DOHH2 (cell line): ENCODE measurements at regions not wholly inside any gene's neighbourhood (a gene's known extent, or its start where the extent isn't known, plus 50 kb on each side); places are given as distances from the start of the nearest gene placed in this dataset.

ENCODE experiments used
- H3F3A ChIP-seq: fragments of 200-600 bp; sonication (generic), shearing (Covaris generic); 2 replicates; pipeline ENCODE4 v1.6.0; 2016; ENCODE audit warnings: antibody characterized with exemption, mild to moderate bottlenecking; ENCODE audit not compliant: control insufficient read depth, insufficient read depth
- H3K27ac ChIP-seq: fragments of 200-600 bp; sonication (generic); 2 replicates; pipeline ENCODE4 v1.5.1; 2014; ENCODE audit warnings: low read depth, mild to moderate bottlenecking, low read length, moderate library complexity
- H3K27me3 ChIP-seq: fragments of 200-600 bp; sonication (generic); 2 replicates; pipeline ENCODE4 v1.6.1; 2014; ENCODE audit warnings: mild to moderate bottlenecking, low read length, mixed read lengths; ENCODE audit not compliant: control insufficient read depth
- H3K36me3 ChIP-seq: fragments of 200-600 bp; sonication (generic); 2 replicates; pipeline ENCODE4 v1.6.1; 2014; ENCODE audit warnings: mild to moderate bottlenecking, low read length, moderate library complexity, mixed read lengths; ENCODE audit not compliant: control insufficient read depth
- H3K4me1 ChIP-seq: fragments of 200-600 bp; sonication (generic); 2 replicates; pipeline ENCODE4 v1.6.1; 2014; ENCODE audit warnings: mild to moderate bottlenecking, low read length, mixed read lengths; ENCODE audit not compliant: control insufficient read depth
- H3K4me2 ChIP-seq: fragments of 200-600 bp; sonication (generic); 2 replicates; pipeline ENCODE4 v1.6.0; 2014; ENCODE audit warnings: mild to moderate bottlenecking, low read length, moderate library complexity
- H3K4me3 ChIP-seq: fragments of 200-600 bp; sonication (generic); 2 replicates; pipeline ENCODE4 v1.5.1; 2014; ENCODE audit warnings: mild to moderate bottlenecking, low read length, mixed read lengths
- H3K79me2 ChIP-seq: fragments of 200-600 bp; sonication (generic); 2 replicates; pipeline ENCODE4 v1.6.1; 2014; ENCODE audit warnings: mild to moderate bottlenecking, low read length, mixed read lengths; ENCODE audit not compliant: control insufficient read depth
- H3K9me2 ChIP-seq: fragments of 200-600 bp; sonication (generic); replicated peaks from 2 replicates; pipeline ENCODE4 v1.6.1; 2014; ENCODE audit warnings: mild to moderate bottlenecking, low read length, mixed read lengths; ENCODE audit not compliant: control insufficient read depth
- H3K9me3 ChIP-seq: fragments of 200-600 bp; sonication (generic); 2 replicates; pipeline ENCODE4 v1.6.1; 2014; ENCODE audit warnings: antibody characterized with exemption, low read length, mixed read lengths; ENCODE audit not compliant: control insufficient read depth, insufficient read depth
- H4K20me1 ChIP-seq: fragments of 200-600 bp; sonication (generic); 2 replicates; pipeline ENCODE4 v1.6.0; 2014; ENCODE audit warnings: low read depth, mild to moderate bottlenecking, antibody characterized with exemption, low read length, moderate library complexity; ENCODE audit not compliant: control insufficient read depth, insufficient read depth
- CTCF ChIP-seq: fragments of 200-600 bp; sonication (generic); IDR thresholded peaks from one replicate; pipeline ENCODE4 v1.5.1; 2014; ENCODE audit warnings: antibody characterized with exemption, mild to moderate bottlenecking, low read depth, low read length; ENCODE audit not compliant: poor library complexity, severe bottlenecking
- EZH2phosphoT487 ChIP-seq: fragments of 200-600 bp; sonication (generic); IDR thresholded peaks from 2 replicates; pipeline ENCODE4 v1.6.1; 2017; ENCODE audit warnings: borderline replicate concordance, mild to moderate bottlenecking, antibody characterized with exemption, low read length, moderate library complexity, mixed read lengths

- Histone ChIP-seq H3F3A (no peaks in the 10 kb centered on the region), H3K9me2 (no peaks in the 10 kb centered on the region), H4K20me1 (no peaks in the 10 kb centered on the region), H3K79me2 (no peaks in the 10 kb centered on the region), H3K4me2 (no peak overlapping the region), H3K36me3 (no peaks in the 10 kb centered on the region), H3K4me1 (no peaks in the 10 kb centered on the region), H3K27me3 (peaks cover 7% of the 10 kb centered on the region; the same call in 1 of the 2 replicates), H3K27ac (no peak overlapping the region), H3K4me3 (no peak overlapping the region), H3K9me3 (no peaks in the 10 kb centered on the region)
- TF ChIP-seq EZH2phosphoT487 (no peak), CTCF (no peak)
These were observed 253.1 kb upstream of the USP24 start for GRCh38 chr1:55468142-55468795.

GRCh38 chr1:55466921-55467320 is 251.8 kb upstream of the USP24 start:
- H3K9me3 ChIP-seq = no peaks in the 10 kb centered on the region
- TF ChIP-seq EZH2phosphoT487 (no peak), CTCF (no peak)
- H4K20me1 ChIP-seq = no peaks in the 10 kb centered on the region
- H3K4me3 ChIP-seq = no peak overlapping the region
- H3K27ac ChIP-seq = no peak overlapping the region
- H3K79me2 ChIP-seq = no peaks in the 10 kb centered on the region
- H3K36me3 ChIP-seq = no peaks in the 10 kb centered on the region
- no peaks in the 10 kb centered on the region for H3F3A ChIP-seq
- no peaks in the 10 kb centered on the region for H3K4me1 ChIP-seq
- no peaks in the 10 kb centered on the region for H3K9me2 ChIP-seq
- peaks cover 5% of the 10 kb centered on the region; the same call in 1 of the 2 replicates for H3K27me3 ChIP-seq
- no peak overlapping the region for H3K4me2 ChIP-seq

- Histone ChIP-seq H3K9me2 (no peaks in the 10 kb centered on the region), H3F3A (no peaks in the 10 kb centered on the region), H3K36me3 (no peaks in the 10 kb centered on the region), H3K4me2 (no peak overlapping the region), H3K27ac (no peak overlapping the region), H3K4me3 (no peak overlapping the region), H3K79me2 (no peaks in the 10 kb centered on the region), H3K27me3 (0 out of 2 replicates have a peak, but pooled peaks cover 5% of the 10 kb centered on the region), H3K9me3 (no peaks in the 10 kb centered on the region), H3K4me1 (no peaks in the 10 kb centered on the region), H4K20me1 (no peaks in the 10 kb centered on the region)
- TF ChIP-seq CTCF = no peak
- TF ChIP-seq EZH2phosphoT487 = no peak
These were observed 251.2 kb upstream of the USP24 start for GRCh38 chr1:55466373-55466772.
